Left ventricle myocardium inferior (tissue), 1 donor: ENCODE measurements at regions not wholly inside any gene's neighbourhood (a gene's known extent, or its start where the extent isn't known, plus 50 kb on each side); places are given as distances from the start of the nearest gene placed in this dataset.

ENCODE experiments used
- DNase-seq: peaks from one replicate; pipeline ENCODE4 v3.0.0-alpha.2; 2020
- H3K27ac ChIP-seq: fragments of 200-600 bp; replicated peaks from 2 replicates; pipeline ENCODE4 v1.8.0; 2021
- H3K27me3 ChIP-seq: fragments of 200-600 bp; 2 replicates; pipeline ENCODE4 v1.8.0; 2021; ENCODE audit warnings: low read depth
- H3K36me3 ChIP-seq: fragments of 200-600 bp; 2 replicates; pipeline ENCODE4 v1.8.0; 2021
- H3K4me1 ChIP-seq: fragments of 200-600 bp; 2 replicates; pipeline ENCODE4 v1.8.0; 2021
- H3K4me3 ChIP-seq: fragments of 200-600 bp; 2 replicates; pipeline ENCODE4 v1.8.0; 2021; ENCODE audit warnings: mild to moderate bottlenecking, moderate library complexity
- H3K9me3 ChIP-seq: fragments of 200-600 bp; replicated peaks from 2 replicates; pipeline ENCODE4 v1.8.0; 2021
- CTCF ChIP-seq: fragments of 200-600 bp; IDR thresholded peaks from 2 replicates; pipeline ENCODE4 v1.8.0; 2021; ENCODE audit warnings: antibody characterized with exemption, mild to moderate bottlenecking, borderline replicate concordance
- intact Hi-C: fragments of 100-400 bp; cut with micrococcal nuclease; formaldehyde crosslinking; loops from one replicate; pipeline ENCODE4 v1.11.0; 2022
- donor health status: DM: no; HTN: yes; CAD: no; lungs with severe emphysema.

GRCh38 chr3:61443886-61444285 is 117.5 kb upstream of the PTPRG start:
- no peak overlapping the region for H3K27ac ChIP-seq
- intact Hi-C loops = no loop called here
- TF ChIP-seq CTCF = no peak

GRCh38 chr3:61444782-61445181 is 116.6 kb upstream of the PTPRG start:
- DNase-seq = no peak
- Histone ChIP-seq H3K27ac (no peak overlapping the region), H3K4me1 (peaks cover 20% of the 10 kb centered on the region), H3K9me3 (no peaks in the 10 kb centered on the region), H3K36me3 (no peaks in the 10 kb centered on the region), H3K27me3 (no peaks in the 10 kb centered on the region), H3K4me3 (no peak overlapping the region)
- intact Hi-C loops = no loop called here
- TF ChIP-seq CTCF = no peak

More at GRCh38 chr3:61443886-61444285, 117.5 kb upstream of the PTPRG start:
- Histone ChIP-seq H3K4me1 (peaks cover 17% of the 10 kb centered on the region), H3K36me3 (no peaks in the 10 kb centered on the region), H3K9me3 (no peaks in the 10 kb centered on the region), H3K27me3 (no peaks in the 10 kb centered on the region), H3K4me3 (no peak overlapping the region)
- no peak for DNase-seq

- Histone ChIP-seq H3K36me3 (no peaks in the 10 kb centered on the region), H3K4me3 (no peak overlapping the region), H3K27me3 (no peaks in the 10 kb centered on the region), H3K4me1 (peaks cover 20% of the 10 kb centered on the region), H3K9me3 (no peaks in the 10 kb centered on the region), H3K27ac (no peak overlapping the region)
- intact Hi-C loops = no loop called here
- no peak for DNase-seq
- TF ChIP-seq CTCF = no peak
Observed at GRCh38 chr3:61445924-61446323, 115.4 kb upstream of the PTPRG start.

- intact Hi-C loops = no loop called here
- Histone ChIP-seq H3K4me1 (peaks cover 20% of the 10 kb centered on the region), H3K27me3 (no peaks in the 10 kb centered on the region), H3K9me3 (no peaks in the 10 kb centered on the region), H3K4me3 (no peak overlapping the region), H3K36me3 (no peaks in the 10 kb centered on the region), H3K27ac (no peak overlapping the region)
- no peak for TF ChIP-seq CTCF
- DNase-seq = no peak
Observed at GRCh38 chr3:61446341-61446740, 115.0 kb upstream of the PTPRG start.

GRCh38 chr3:61448378-61448777 is 113.0 kb upstream of the PTPRG start:
- Histone ChIP-seq H3K27ac (peak overlapping the region; percentile 69), H3K36me3 (no peaks in the 10 kb centered on the region), H3K4me3 (no peak overlapping the region), H3K27me3 (no peaks in the 10 kb centered on the region), H3K9me3 (no peaks in the 10 kb centered on the region), H3K4me1 (peaks cover 20% of the 10 kb centered on the region)
- intact Hi-C loops = no loop called here
- DNase-seq = no peak
- TF ChIP-seq CTCF = no peak
